ENCODE measurements at regions not wholly inside any gene's neighbourhood (a gene's known extent, or its start where the extent isn't known, plus 50 kb on each side); places are given as distances from the start of the nearest gene placed in this dataset.

DNA sequence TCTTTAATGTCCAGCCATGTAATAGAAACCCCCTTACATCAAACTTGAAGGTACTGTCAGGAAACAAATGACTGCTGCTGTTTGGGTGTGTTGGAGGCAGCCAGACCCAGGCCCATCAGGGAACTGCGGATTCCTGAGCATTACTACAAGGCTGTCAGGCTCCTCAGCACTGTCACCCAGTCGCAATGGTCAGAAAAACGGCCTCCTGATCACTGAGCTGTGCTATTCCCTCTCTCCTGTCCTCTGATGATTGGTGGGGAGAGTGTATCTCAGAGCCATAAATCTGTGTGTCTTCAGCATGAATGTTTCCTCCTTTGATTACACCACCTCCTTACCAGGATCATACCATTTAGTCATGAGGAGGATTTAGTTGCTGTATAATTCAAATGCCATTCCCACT, 135.2 kb upstream of the GADL1 start:
- no peak for TF ChIP-seq EZH2 (IDR thresholded peaks at IDR 0.05; ENCODE audit: insufficient read depth, poor library complexity, severe bottlenecking)
- no peak for TF ChIP-seq EZH2phosphoT487 (IDR thresholded peaks at IDR 0.05; ENCODE audit: insufficient read depth, low read depth)

Data from GM23248 (cell line).